GM23338 (cell line): ENCODE measurements at regions not wholly inside any gene's neighbourhood (a gene's known extent, or its start where the extent isn't known, plus 50 kb on each side); places are given as distances from the start of the nearest gene placed in this dataset.

Source experiments
- ATAC-seq: fragments of 200-7000 bp; cut with Tn5 transposase; 3 replicates; pipeline ENCODE4 v1.9.1; 2020
- DNase-seq: peaks from one replicate; pipeline ENCODE4 v3.0.0-alpha.2; 2015; ENCODE audit warnings: low spot score
- H2AFZ ChIP-seq: fragments of 200-600 bp; sonication (generic); 2 replicates; pipeline ENCODE4 v1.8.0; 2016; ENCODE audit warnings: antibody characterized with exemption, mild to moderate bottlenecking, moderate library complexity
- H3F3A ChIP-seq: fragments of 200-600 bp; sonication (generic); replicated peaks from 2 replicates; pipeline ENCODE4 v1.8.0; 2017; ENCODE audit warnings: antibody characterized with exemption, mixed run types, low read depth
- H3K27ac ChIP-seq: fragments of 200-600 bp; sonication (generic); 2 replicates; pipeline ENCODE4 v1.6.1; 2016; ENCODE audit warnings: low read depth
- H3K27me3 ChIP-seq: fragments of 200-600 bp; sonication (generic); 2 replicates; pipeline ENCODE4 v1.8.0; 2016; ENCODE audit warnings: mild to moderate bottlenecking, mixed run types, moderate library complexity; ENCODE audit not compliant: insufficient read depth
- H3K36me3 ChIP-seq: fragments of 200-600 bp; sonication (generic); 2 replicates; pipeline ENCODE4 v1.8.0; 2016; ENCODE audit warnings: mild to moderate bottlenecking; ENCODE audit not compliant: insufficient read depth
- H3K4me1 ChIP-seq: fragments of 200-600 bp; sonication (generic); 2 replicates; pipeline ENCODE4 v1.8.0; 2016; ENCODE audit warnings: mild to moderate bottlenecking, moderate library complexity; ENCODE audit not compliant: insufficient read depth
- H3K4me2 ChIP-seq: fragments of 200-600 bp; sonication (generic); 2 replicates; pipeline ENCODE4 v1.7.1; 2017; ENCODE audit warnings: mixed run types
- H3K4me3 ChIP-seq: fragments of 200-600 bp; sonication (generic); 2 replicates; pipeline ENCODE4 v1.6.1; 2016; ENCODE audit warnings: mixed run types
- H3K79me2 ChIP-seq: fragments of 200-600 bp; sonication (generic); replicated peaks from 2 replicates; pipeline ENCODE4 v1.8.0; 2017; ENCODE audit warnings: mild to moderate bottlenecking; ENCODE audit not compliant: insufficient read depth
- H3K9me2 ChIP-seq: fragments of 200-600 bp; sonication (generic); 2 replicates; pipeline ENCODE4 v1.8.0; 2017; ENCODE audit not compliant: insufficient read depth
- H4K20me1 ChIP-seq: fragments of 200-600 bp; sonication (generic); replicated peaks from 2 replicates; pipeline ENCODE4 v1.8.0; 2017; ENCODE audit warnings: mild to moderate bottlenecking; ENCODE audit not compliant: insufficient read depth
- H3K27ac Mint-ChIP-seq: 2 replicates; pipeline ENCODE4 v1.8.0; 2020; ENCODE audit warnings: inconsistent platforms, mild to moderate bottlenecking, moderate library complexity, mixed read lengths
- H3K27me3 Mint-ChIP-seq: 3 replicates; pipeline ENCODE4 v1.8.0; 2022; ENCODE audit warnings: low read depth, mild to moderate bottlenecking, moderate library complexity, mixed read lengths, inconsistent platforms; ENCODE audit not compliant: insufficient read depth, poor library complexity
- H3K36me3 Mint-ChIP-seq: 3 replicates; pipeline ENCODE4 v1.8.0; 2021; ENCODE audit warnings: low read depth, mild to moderate bottlenecking, inconsistent platforms, moderate library complexity, mixed read lengths
- H3K4me1 Mint-ChIP-seq: 3 replicates; pipeline ENCODE4 v1.8.0; 2020; ENCODE audit warnings: mild to moderate bottlenecking, inconsistent platforms, mixed read lengths
- H3K4me3 Mint-ChIP-seq: 3 replicates; pipeline ENCODE4 v1.8.0; 2021; ENCODE audit warnings: moderate library complexity, mild to moderate bottlenecking, inconsistent platforms, mixed read lengths
- H3K9me3 Mint-ChIP-seq: 3 replicates; pipeline ENCODE4 v1.8.0; 2020; ENCODE audit warnings: moderate library complexity, mild to moderate bottlenecking, inconsistent platforms, mixed read lengths
- CREB1 ChIP-seq: fragments of 250-450 bp; sonication (Bioruptor Pico); IDR thresholded peaks from 2 replicates; pipeline ENCODE4 v1.5.0; 2020; ENCODE audit warnings: low read depth, mild to moderate bottlenecking, moderate library complexity
- EZH2 ChIP-seq: fragments of 200-600 bp; sonication (generic); IDR thresholded peaks from one replicate; pipeline ENCODE4 v1.8.0; 2017; ENCODE audit warnings: antibody characterized with exemption, mild to moderate bottlenecking, low read depth; ENCODE audit not compliant: unreplicated experiment
- EZH2phosphoT487 ChIP-seq: fragments of 200-600 bp; sonication (generic); IDR thresholded peaks from one replicate; pipeline ENCODE4 v1.8.1; 2018; ENCODE audit warnings: antibody characterized with exemption; ENCODE audit not compliant: unreplicated experiment
- JUNB ChIP-seq: IDR thresholded peaks from one replicate; pipeline ENCODE4 v1.6.1; 2016; ENCODE audit warnings: antibody characterized with exemption; ENCODE audit not compliant: unreplicated experiment
- NANOG ChIP-seq: IDR thresholded peaks from 2 replicates; pipeline ENCODE4 v1.6.1; 2016; ENCODE audit warnings: antibody characterized with exemption, borderline replicate concordance
- POLR2AphosphoS5 ChIP-seq: IDR thresholded peaks from 2 replicates; pipeline ENCODE4 v1.6.1; 2016; ENCODE audit warnings: antibody characterized with exemption, low read depth
- STAT1 ChIP-seq: IDR thresholded peaks from one replicate; pipeline ENCODE4 v1.6.1; 2016; ENCODE audit warnings: antibody characterized with exemption; ENCODE audit not compliant: unreplicated experiment
- ZNF331 ChIP-seq: fragments of 250-450 bp; sonication (Bioruptor Pico); IDR thresholded peaks from 2 replicates; pipeline ENCODE4 v1.5.0; 2020; ENCODE audit warnings: low read depth, mild to moderate bottlenecking, moderate library complexity
- TF ChIP-seq, protein P1 (sequence below), 2 experiments: fragments of 200-600 bp in 1 of 2; sonication (generic) in 1 of 2; conservative IDR thresholded peaks; 2 replicates each; pipeline versions ENCODE4 v1.5.1 to v1.6.1; 2016 to 2017; ENCODE audit warnings: antibody characterized with exemption in 2 of 2, low read depth in 2 of 2, mild to moderate bottlenecking in 2 of 2, moderate library complexity in 1 of 2
- TF ChIP-seq, protein P2 (sequence below): fragments of 250-450 bp; sonication (Bioruptor Pico); IDR thresholded peaks from 2 replicates; pipeline ENCODE4 v1.5.0; 2020; ENCODE audit warnings: mild to moderate bottlenecking, moderate library complexity

DNA sequence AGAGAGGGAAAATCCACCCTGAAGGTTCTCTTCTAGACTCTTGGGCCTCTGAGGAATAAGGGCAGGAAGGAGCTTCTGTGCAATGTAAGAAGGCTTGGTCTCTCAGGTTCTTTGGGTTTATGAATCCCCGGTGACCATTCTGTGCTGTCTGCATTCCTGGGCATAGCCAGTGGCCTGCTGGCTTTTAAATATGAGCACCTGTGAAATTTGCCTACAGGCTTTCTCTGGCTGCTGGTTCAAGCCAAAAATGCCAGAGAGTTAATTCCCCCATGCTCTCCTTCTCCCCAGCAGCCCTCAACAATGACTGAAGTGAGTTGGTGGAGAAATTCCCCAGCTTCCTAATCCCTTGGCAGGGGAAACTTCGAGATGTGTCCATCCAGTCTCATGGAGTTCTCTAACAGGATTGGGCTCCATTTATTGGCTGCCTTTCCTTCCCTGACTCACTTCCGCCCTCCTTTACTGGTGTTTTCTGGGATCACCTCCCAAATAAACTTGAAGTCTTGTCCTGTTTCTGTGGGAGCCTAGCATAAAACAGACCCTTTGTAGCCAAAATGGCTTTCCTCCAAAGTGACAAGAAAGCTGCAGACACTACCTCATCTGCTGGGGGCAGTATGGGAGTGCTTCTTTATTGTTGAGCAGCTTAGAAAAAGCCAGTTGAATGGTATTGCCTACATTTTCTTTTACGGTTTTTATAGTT, 179.4 kb upstream of the CASK start:
- Histone ChIP-seq H3K27ac (no peak overlapping the region), H3K4me2 (no peak overlapping the region), H3K4me1 (no peaks in the 10 kb centered on the region; the same call in 1 of the 2 replicates), H3F3A (no peaks in the 10 kb centered on the region), H2AFZ (no peak overlapping the region), H3K36me3 (no peaks in the 10 kb centered on the region), H3K9me2 (no peaks in the 10 kb centered on the region), H3K79me2 (no peaks in the 10 kb centered on the region), H3K27me3 (no peaks in the 10 kb centered on the region), H3K4me3 (no peak overlapping the region), H4K20me1 (no peaks in the 10 kb centered on the region)
- DNase-seq (no peak), ATAC-seq (no peak)
- TF ChIP-seq CREB1 (CRISPR knock-in tag): no peak
- TF ChIP-seq, protein P1, sequence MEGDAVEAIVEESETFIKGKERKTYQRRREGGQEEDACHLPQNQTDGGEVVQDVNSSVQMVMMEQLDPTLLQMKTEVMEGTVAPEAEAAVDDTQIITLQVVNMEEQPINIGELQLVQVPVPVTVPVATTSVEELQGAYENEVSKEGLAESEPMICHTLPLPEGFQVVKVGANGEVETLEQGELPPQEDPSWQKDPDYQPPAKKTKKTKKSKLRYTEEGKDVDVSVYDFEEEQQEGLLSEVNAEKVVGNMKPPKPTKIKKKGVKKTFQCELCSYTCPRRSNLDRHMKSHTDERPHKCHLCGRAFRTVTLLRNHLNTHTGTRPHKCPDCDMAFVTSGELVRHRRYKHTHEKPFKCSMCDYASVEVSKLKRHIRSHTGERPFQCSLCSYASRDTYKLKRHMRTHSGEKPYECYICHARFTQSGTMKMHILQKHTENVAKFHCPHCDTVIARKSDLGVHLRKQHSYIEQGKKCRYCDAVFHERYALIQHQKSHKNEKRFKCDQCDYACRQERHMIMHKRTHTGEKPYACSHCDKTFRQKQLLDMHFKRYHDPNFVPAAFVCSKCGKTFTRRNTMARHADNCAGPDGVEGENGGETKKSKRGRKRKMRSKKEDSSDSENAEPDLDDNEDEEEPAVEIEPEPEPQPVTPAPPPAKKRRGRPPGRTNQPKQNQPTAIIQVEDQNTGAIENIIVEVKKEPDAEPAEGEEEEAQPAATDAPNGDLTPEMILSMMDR (conservative IDR thresholded peaks at IDR 0.05; ENCODE audit: low read depth in 2 of 2): peak in 1 of 2 experiments; percentile 19; a peak in 2 of 4 replicates
- Mint-ChIP-seq H3K4me1 (peaks cover 3% of the 10 kb centered on the region), H3K9me3 (no peaks in the 10 kb centered on the region), H3K4me3 (no peak overlapping the region), H3K36me3 (no peaks in the 10 kb centered on the region), H3K27ac (no peak overlapping the region), H3K27me3 (peaks cover 3% of the 10 kb centered on the region)

DNA sequence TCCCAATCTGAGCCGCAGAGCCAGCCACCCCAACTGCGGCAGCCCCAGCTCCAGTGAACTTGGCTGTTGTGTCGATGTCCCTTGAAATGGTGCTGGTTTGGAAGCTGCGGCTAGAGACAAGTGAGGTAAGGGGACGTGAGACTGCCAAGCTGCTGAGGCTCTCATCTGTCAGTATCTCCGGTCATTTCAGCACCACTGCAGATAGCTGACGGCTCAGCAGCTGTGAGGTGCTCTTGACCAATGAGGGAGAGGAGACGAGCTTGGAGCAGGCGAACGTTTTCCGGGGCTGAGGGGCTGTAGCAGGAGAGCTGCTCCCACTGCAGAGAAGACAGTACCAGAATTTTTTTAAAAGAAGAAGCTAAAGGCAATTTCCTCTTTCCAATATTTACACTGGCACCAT, 175.5 kb upstream of the CASK start:
- no peaks in the 10 kb centered on the region for H4K20me1 ChIP-seq
- peaks cover 3% of the 10 kb centered on the region for H3K27me3 Mint-ChIP-seq
- no peak overlapping the region for H3K27ac Mint-ChIP-seq
- no peaks in the 10 kb centered on the region for H3F3A ChIP-seq
- no peaks in the 10 kb centered on the region for H3K79me2 ChIP-seq
- TF ChIP-seq, protein P2, sequence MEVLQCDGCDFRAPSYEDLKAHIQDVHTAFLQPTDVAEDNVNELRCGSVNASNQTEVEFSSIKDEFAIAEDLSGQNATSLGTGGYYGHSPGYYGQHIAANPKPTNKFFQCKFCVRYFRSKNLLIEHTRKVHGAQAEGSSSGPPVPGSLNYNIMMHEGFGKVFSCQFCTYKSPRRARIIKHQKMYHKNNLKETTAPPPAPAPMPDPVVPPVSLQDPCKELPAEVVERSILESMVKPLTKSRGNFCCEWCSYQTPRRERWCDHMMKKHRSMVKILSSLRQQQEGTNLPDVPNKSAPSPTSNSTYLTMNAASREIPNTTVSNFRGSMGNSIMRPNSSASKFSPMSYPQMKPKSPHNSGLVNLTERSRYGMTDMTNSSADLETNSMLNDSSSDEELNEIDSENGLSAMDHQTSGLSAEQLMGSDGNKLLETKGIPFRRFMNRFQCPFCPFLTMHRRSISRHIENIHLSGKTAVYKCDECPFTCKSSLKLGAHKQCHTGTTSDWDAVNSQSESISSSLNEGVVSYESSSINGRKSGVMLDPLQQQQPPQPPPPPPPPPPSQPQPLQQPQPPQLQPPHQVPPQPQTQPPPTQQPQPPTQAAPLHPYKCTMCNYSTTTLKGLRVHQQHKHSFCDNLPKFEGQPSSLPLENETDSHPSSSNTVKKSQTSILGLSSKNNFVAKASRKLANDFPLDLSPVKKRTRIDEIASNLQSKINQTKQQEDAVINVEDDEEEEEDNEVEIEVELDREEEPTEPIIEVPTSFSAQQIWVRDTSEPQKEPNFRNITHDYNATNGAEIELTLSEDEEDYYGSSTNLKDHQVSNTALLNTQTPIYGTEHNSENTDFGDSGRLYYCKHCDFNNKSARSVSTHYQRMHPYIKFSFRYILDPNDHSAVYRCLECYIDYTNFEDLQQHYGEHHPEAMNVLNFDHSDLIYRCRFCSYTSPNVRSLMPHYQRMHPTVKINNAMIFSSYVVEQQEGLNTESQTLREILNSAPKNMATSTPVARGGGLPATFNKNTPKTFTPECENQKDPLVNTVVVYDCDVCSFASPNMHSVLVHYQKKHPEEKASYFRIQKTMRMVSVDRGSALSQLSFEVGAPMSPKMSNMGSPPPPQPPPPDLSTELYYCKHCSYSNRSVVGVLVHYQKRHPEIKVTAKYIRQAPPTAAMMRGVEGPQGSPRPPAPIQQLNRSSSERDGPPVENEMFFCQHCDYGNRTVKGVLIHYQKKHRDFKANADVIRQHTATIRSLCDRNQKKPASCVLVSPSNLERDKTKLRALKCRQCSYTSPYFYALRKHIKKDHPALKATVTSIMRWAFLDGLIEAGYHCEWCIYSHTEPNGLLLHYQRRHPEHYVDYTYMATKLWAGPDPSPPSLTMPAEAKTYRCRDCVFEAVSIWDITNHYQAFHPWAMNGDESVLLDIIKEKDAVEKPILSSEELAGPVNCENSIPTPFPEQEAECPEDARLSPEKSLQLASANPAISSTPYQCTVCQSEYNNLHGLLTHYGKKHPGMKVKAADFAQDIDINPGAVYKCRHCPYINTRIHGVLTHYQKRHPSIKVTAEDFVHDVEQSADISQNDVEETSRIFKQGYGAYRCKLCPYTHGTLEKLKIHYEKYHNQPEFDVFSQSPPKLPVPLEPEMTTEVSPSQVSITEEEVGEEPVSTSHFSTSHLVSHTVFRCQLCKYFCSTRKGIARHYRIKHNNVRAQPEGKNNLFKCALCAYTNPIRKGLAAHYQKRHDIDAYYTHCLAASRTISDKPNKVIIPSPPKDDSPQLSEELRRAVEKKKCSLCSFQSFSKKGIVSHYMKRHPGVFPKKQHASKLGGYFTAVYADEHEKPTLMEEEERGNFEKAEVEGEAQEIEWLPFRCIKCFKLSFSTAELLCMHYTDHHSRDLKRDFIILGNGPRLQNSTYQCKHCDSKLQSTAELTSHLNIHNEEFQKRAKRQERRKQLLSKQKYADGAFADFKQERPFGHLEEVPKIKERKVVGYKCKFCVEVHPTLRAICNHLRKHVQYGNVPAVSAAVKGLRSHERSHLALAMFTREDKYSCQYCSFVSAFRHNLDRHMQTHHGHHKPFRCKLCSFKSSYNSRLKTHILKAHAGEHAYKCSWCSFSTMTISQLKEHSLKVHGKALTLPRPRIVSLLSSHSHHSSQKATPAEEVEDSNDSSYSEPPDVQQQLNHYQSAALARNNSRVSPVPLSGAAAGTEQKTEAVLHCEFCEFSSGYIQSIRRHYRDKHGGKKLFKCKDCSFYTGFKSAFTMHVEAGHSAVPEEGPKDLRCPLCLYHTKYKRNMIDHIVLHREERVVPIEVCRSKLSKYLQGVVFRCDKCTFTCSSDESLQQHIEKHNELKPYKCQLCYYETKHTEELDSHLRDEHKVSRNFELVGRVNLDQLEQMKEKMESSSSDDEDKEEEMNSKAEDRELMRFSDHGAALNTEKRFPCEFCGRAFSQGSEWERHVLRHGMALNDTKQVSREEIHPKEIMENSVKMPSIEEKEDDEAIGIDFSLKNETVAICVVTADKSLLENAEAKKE (CRISPR knock-in tag): no peak
- TF ChIP-seq POLR2AphosphoS5 (no peak), EZH2phosphoT487 (no peak), EZH2 (no peak), ZNF331 (CRISPR knock-in tag) (no peak), STAT1 (no peak), JUNB (no peak), NANOG (no peak)
- TF ChIP-seq, protein P1 (conservative IDR thresholded peaks at IDR 0.05; ENCODE audit: low read depth in 2 of 2): no peak
- H3K27me3 ChIP-seq: no peaks in the 10 kb centered on the region
- no peak for DNase-seq
- no peaks in the 10 kb centered on the region for H3K36me3 ChIP-seq
- H3K4me3 Mint-ChIP-seq: no peak overlapping the region
- no peak for ATAC-seq
- H2AFZ ChIP-seq: no peak overlapping the region
- peaks cover 22% of the 10 kb centered on the region for H3K4me1 Mint-ChIP-seq
- no peak overlapping the region for H3K4me3 ChIP-seq
- H3K9me2 ChIP-seq: no peaks in the 10 kb centered on the region
- no peak overlapping the region for H3K27ac ChIP-seq
- H3K9me3 Mint-ChIP-seq: no peaks in the 10 kb centered on the region; the same call in 2 of the 3 replicates
- H3K4me2 ChIP-seq: no peak overlapping the region
- H3K36me3 Mint-ChIP-seq: no peaks in the 10 kb centered on the region; the same call in 2 of the 3 replicates
- peaks cover 6% of the 10 kb centered on the region for H3K4me1 ChIP-seq
